ENCODE measurements at regions not wholly inside any gene's neighbourhood (a gene's known extent, or its start where the extent isn't known, plus 50 kb on each side); places are given as distances from the start of the nearest gene placed in this dataset.

- no peak for DNase-seq (ENCODE audit: low read depth in 1 of 2, low spot score in 1 of 2)
- no peaks in the 10 kb centered on the region for H3K36me3 ChIP-seq
- no peak for TF ChIP-seq CTCF (IDR thresholded peaks at IDR 0.05; ENCODE audit: low read depth, low read length)
- H3K27ac ChIP-seq, result no peak overlapping the region
- H3K4me1 ChIP-seq (ENCODE audit: low read depth), result no peaks in the 10 kb centered on the region
- H3K27me3 ChIP-seq, result no peaks in the 10 kb centered on the region
- no peak overlapping the region for H3K4me3 ChIP-seq
- no peaks in the 10 kb centered on the region for H3K9me3 ChIP-seq (ENCODE audit: low read depth)
Observed at GRCh38 chr2:7925506-7925905, 756.4 kb upstream of the ID2 start.

GRCh38 chr2:7927691-7928090 lies 754.2 kb upstream of the ID2 start:
- Histone ChIP-seq H3K27ac (no peak overlapping the region), H3K4me1 (ENCODE audit: low read depth) (no peaks in the 10 kb centered on the region), H3K27me3 (no peaks in the 10 kb centered on the region), H3K4me3 (no peak overlapping the region), H3K9me3 (ENCODE audit: low read depth) (no peaks in the 10 kb centered on the region), H3K36me3 (no peaks in the 10 kb centered on the region)
- TF ChIP-seq CTCF (IDR thresholded peaks at IDR 0.05; ENCODE audit: low read depth, low read length), result no peak
- no peak for DNase-seq (ENCODE audit: low read depth in 1 of 2, low spot score in 1 of 2)

GRCh38 chr2:7929281-7929680 lies 752.6 kb upstream of the ID2 start:
- TF ChIP-seq CTCF (IDR thresholded peaks at IDR 0.05; ENCODE audit: low read depth, low read length), result no peak
- Histone ChIP-seq H3K4me3 (no peak overlapping the region), H3K36me3 (no peaks in the 10 kb centered on the region), H3K4me1 (ENCODE audit: low read depth) (no peaks in the 10 kb centered on the region), H3K27me3 (no peaks in the 10 kb centered on the region), H3K9me3 (ENCODE audit: low read depth) (no peaks in the 10 kb centered on the region), H3K27ac (no peak overlapping the region)
- no peak for DNase-seq (ENCODE audit: low read depth in 1 of 2, low spot score in 1 of 2)

- Histone ChIP-seq H3K36me3 (no peaks in the 10 kb centered on the region), H3K4me1 (ENCODE audit: low read depth) (no peaks in the 10 kb centered on the region), H3K4me3 (no peak overlapping the region), H3K27me3 (no peaks in the 10 kb centered on the region), H3K27ac (no peak overlapping the region), H3K9me3 (ENCODE audit: low read depth) (no peaks in the 10 kb centered on the region)
- peak in 1 of 2 donors; percentile 83 for DNase-seq (ENCODE audit: low read depth in 1 of 2, low spot score in 1 of 2)
- no peak for TF ChIP-seq CTCF (IDR thresholded peaks at IDR 0.05; ENCODE audit: low read depth, low read length)
Observed at GRCh38 chr2:7930800-7931635, 750.8 kb upstream of the ID2 start.

- H3K27me3 ChIP-seq, result no peaks in the 10 kb centered on the region
Observed at GRCh38 chr2:7931808-7932207, 750.0 kb upstream of the ID2 start.

More at GRCh38 chr2:7931808-7932207, 750.0 kb upstream of the ID2 start:
- Histone ChIP-seq H3K4me3 (no peak overlapping the region), H3K27ac (no peak overlapping the region), H3K9me3 (ENCODE audit: low read depth) (no peaks in the 10 kb centered on the region), H3K4me1 (ENCODE audit: low read depth) (no peaks in the 10 kb centered on the region), H3K36me3 (no peaks in the 10 kb centered on the region)
- DNase-seq (ENCODE audit: low read depth in 1 of 2, low spot score in 1 of 2), result no peak
- no peak for TF ChIP-seq CTCF (IDR thresholded peaks at IDR 0.05; ENCODE audit: low read depth, low read length)
